GM12801 (cell line): ENCODE measurements at regions not wholly inside any gene's neighbourhood (a gene's known extent, or its start where the extent isn't known, plus 50 kb on each side); places are given as distances from the start of the nearest gene placed in this dataset.

Experiments
- TF ChIP-seq, protein P1 (sequence below): IDR thresholded peaks from one replicate; pipeline ENCODE4 v1.5.1; 2011; ENCODE audit warnings: control low read depth; ENCODE audit not compliant: insufficient read length; ENCODE audit errors: extremely low read depth

DNA sequence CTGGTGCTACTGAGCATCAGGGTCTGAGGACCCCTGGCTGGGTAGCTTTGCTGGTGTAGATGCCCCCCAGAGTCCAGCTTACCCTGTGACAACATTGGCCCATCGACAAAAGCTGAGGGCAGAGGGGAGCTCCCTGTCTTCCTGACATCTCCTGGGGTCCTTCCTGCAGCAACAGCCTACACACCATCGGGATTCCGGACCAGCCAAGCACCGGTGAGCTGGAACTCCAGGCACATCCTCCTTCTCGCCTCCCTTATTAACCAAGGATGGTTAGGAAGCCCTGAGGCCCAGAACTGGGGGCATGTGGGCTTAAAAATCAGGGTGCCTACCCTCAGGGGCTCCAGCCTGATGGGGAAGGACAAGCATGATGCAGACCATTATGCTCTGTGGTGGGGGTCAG lies 658.0 kb downstream of the PTPRU start:
- TF ChIP-seq, protein P1, sequence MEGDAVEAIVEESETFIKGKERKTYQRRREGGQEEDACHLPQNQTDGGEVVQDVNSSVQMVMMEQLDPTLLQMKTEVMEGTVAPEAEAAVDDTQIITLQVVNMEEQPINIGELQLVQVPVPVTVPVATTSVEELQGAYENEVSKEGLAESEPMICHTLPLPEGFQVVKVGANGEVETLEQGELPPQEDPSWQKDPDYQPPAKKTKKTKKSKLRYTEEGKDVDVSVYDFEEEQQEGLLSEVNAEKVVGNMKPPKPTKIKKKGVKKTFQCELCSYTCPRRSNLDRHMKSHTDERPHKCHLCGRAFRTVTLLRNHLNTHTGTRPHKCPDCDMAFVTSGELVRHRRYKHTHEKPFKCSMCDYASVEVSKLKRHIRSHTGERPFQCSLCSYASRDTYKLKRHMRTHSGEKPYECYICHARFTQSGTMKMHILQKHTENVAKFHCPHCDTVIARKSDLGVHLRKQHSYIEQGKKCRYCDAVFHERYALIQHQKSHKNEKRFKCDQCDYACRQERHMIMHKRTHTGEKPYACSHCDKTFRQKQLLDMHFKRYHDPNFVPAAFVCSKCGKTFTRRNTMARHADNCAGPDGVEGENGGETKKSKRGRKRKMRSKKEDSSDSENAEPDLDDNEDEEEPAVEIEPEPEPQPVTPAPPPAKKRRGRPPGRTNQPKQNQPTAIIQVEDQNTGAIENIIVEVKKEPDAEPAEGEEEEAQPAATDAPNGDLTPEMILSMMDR, result no peak

DNA sequence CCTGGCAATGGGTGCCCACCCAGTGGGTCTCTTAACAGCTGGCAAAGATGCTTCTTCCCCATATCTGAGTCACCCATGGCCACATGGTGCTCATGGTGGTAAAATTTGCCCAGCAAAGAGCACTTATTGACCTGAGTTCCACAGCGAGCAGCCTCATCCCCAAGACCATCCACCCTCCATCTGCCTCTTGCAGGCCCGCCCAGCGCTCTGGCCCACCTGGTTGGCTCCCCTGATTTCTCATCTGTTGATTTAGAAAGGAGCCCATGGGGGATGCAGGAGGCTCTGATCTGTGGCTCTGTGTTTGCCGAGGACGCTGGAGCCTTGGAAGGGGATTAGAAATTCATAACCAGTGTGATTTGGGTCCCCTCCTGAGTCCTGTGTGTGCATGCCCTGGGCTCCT lies 657.5 kb downstream of the PTPRU start:
- TF ChIP-seq, protein P1, result no peak

- TF ChIP-seq, protein P1, result no peak
Observed at GRCh38 chr1:29893046-29893723, 656.9 kb downstream of the PTPRU start.

- TF ChIP-seq, protein P1, result no peak
Observed at GRCh38 chr1:29892247-29892646, 655.9 kb downstream of the PTPRU start.

DNA sequence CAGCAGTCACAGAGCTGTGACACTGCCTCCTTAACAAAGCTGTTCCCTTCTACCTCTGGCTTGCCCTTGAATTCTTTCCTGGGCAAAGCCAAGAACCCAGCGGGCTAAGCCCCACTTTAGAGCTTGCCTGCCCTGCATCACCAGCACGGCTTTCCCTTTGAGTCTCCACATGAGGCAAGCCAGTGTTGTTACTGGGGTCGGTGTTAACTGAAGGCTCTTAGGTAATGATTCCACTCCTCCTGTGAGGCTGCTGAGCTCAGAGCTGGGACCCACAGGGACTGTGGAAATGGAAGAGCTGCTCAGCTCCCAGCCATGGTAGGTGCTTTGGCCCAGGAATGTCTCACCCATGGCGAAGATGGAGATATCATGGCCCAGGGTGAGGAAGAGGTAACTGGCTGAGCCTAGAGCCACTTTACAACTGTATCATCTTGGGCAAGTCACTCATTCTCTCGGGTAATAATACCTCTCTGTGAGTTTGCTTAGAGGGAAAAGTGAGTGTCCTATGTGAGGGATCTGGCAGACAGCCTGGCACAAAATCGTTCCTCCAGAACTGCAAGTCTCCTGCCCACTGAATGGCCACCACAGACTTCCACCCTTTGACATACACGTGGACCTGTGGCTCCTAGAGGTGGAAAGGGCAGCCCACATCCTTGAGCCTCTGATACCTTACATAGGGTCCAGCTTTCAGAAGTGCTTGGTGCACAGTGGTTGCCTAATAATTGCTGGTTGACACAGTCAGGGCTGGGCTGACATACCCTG lies 654.1 kb downstream of the PTPRU start:
- TF ChIP-seq, protein P1, result no peak

DNA sequence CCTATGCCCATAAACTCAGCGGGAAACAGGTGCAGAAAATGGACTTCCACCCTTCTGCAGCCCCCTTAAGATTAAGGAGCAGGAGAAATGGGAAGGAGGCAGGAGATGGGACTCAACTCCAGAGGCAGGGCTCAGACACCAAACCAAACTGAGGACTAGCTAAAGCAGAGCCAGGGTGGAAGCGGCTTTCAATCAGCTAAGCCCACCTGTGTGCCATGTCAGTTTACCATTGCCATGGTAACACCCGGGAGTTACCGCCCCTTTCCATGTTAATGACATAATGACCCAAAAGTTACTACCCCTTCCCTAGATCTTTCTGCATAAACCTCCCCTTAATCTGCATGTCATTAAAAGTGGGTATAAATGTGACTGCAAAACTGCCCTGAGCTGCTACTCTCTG lies 653.5 kb downstream of the PTPRU start:
- TF ChIP-seq, protein P1, result no peak

DNA sequence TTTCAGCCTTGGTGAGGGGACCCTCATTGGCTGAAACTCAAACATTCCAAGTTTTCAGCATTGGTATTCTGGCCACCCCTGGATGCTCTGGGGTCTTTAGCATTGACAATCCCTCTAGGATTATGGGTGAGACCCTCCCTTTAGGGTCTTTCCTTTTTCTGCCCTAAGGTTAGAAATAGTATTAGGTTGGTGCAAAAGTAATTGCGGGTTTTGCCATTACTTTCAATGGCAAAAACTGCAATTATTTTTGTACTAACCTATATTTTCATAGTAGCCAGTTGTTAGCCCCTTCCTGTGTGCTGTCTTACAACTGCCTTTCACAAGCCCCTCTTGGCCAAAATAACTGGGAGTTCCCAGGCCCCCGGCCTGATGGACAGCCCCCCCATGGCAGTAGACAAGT lies 648.4 kb downstream of the PTPRU start:
- TF ChIP-seq, protein P1, result no peak
